Panc1 (cell line): ENCODE measurements at regions not wholly inside any gene's neighbourhood (a gene's known extent, or its start where the extent isn't known, plus 50 kb on each side); places are given as distances from the start of the nearest gene placed in this dataset.

Source experiments
- ATAC-seq: fragments of 200-7000 bp; cut with Tn5 transposase; 2 replicates; pipeline ENCODE4 v1.9.1; 2020; ENCODE audit warnings: mild to moderate bottlenecking, moderate library complexity
- BruUV-seq: library from RNA; stranded (reverse); fragments of 400-500 nt; replicated peaks from 2 replicates; lab custom pipeline; 2021; lab: Mats Ljungman, UMichigan
- CTCF ChIA-PET: fragments of 300-600 bp; sonication (Branson Sonifier 250); formaldehyde crosslinking; loops from one replicate; lab custom pipeline; 2022; ENCODE audit warnings: antibody characterized with exemption; lab: Charles Lee
- POLR2A ChIA-PET: fragments of 300-600 bp; sonication (Branson Sonifier 250); formaldehyde crosslinking; loops from one replicate; lab custom pipeline; 2022; ENCODE audit warnings: antibody characterized with exemption; lab: Charles Lee
- DNase-seq: peaks from one replicate; pipeline ENCODE4 v3.0.0-alpha.2; 2010; ENCODE audit warnings: low read depth, low spot score
- H3K27ac ChIP-seq: 2 replicates; pipeline ENCODE4 v1.5.1; 2011; ENCODE audit warnings: mild to moderate bottlenecking, low read length, inconsistent platforms
- H3K27me3 ChIP-seq: fragments of 200-500 bp; sonication (Bioruptor generic); 2 replicates; pipeline ENCODE4 v1.6.0; 2014; ENCODE audit warnings: low read length, inconsistent platforms; ENCODE audit not compliant: control insufficient read depth, insufficient read depth
- H3K36me3 ChIP-seq: fragments of 200-500 bp; sonication (Bioruptor generic); 2 replicates; pipeline ENCODE4 v1.5.1; 2014; ENCODE audit warnings: inconsistent platforms, mild to moderate bottlenecking, low read length, moderate library complexity; ENCODE audit not compliant: control insufficient read depth, insufficient read depth
- H3K4me1 ChIP-seq: 2 replicates; pipeline ENCODE4 v1.5.1; 2011; ENCODE audit warnings: inconsistent platforms, mild to moderate bottlenecking, low read length, moderate library complexity; ENCODE audit not compliant: control insufficient read depth, insufficient read depth
- H3K4me3 ChIP-seq, 2 experiments: 2 replicates each; pipeline ENCODE4 v1.5.1; 2011 to 2012; ENCODE audit warnings: low read depth in 2 of 2, low read length in 2 of 2, mild to moderate bottlenecking in 2 of 2, inconsistent platforms in 1 of 2, moderate library complexity in 1 of 2
- H3K9me3 ChIP-seq: fragments of 200-500 bp; sonication (Bioruptor generic); 2 replicates; pipeline ENCODE4 v1.5.1; 2014; ENCODE audit warnings: low read depth, mild to moderate bottlenecking, inconsistent platforms, low read length, moderate library complexity; ENCODE audit not compliant: control insufficient read depth, insufficient read depth
- POLR2AphosphoS5 ChIP-seq: IDR thresholded peaks from 2 replicates; pipeline ENCODE4 v1.6.1; 2012; ENCODE audit warnings: mild to moderate bottlenecking, low read depth, low read length, moderate library complexity
- SIN3A ChIP-seq: IDR thresholded peaks from 2 replicates; pipeline ENCODE4 v1.6.1; 2012; ENCODE audit warnings: low read depth, mild to moderate bottlenecking, low read length, moderate library complexity, borderline replicate concordance; ENCODE audit not compliant: insufficient read depth
- TCF7L2 ChIP-seq: IDR thresholded peaks from 2 replicates; pipeline ENCODE4 v1.6.1; 2011; ENCODE audit warnings: mild to moderate bottlenecking, low read depth, low read length, inconsistent platforms
- in situ Hi-C: cut with HindIII; loops from 2 replicates; pipeline ENCODE4 v1.10.0; 2016; ENCODE audit warnings: low sequenced_read_pairs, low pct_unique_long_range_greater_than_20kb
- intact Hi-C: fragments of 100-400 bp; cut with micrococcal nuclease; formaldehyde crosslinking; loops from one replicate; pipeline ENCODE4 v1.10.0; 2022; ENCODE audit not compliant: unreplicated experiment
- TF ChIP-seq, protein P1 (sequence below), 2 experiments: IDR thresholded peaks; 2 replicates each; pipeline ENCODE4 v1.6.1; 2011 to 2012; ENCODE audit warnings: low read depth in 2 of 2, control low read depth in 1 of 2, low read length in 1 of 2, mild to moderate bottlenecking in 1 of 2, moderate library complexity in 1 of 2; ENCODE audit not compliant: insufficient read depth in 1 of 2
- TF ChIP-seq, protein P2 (sequence below): fragments of 450-650 bp; IDR thresholded peaks from 2 replicates; pipeline ENCODE4 v1.5.1; 2017; ENCODE audit warnings: mild to moderate bottlenecking

DNA sequence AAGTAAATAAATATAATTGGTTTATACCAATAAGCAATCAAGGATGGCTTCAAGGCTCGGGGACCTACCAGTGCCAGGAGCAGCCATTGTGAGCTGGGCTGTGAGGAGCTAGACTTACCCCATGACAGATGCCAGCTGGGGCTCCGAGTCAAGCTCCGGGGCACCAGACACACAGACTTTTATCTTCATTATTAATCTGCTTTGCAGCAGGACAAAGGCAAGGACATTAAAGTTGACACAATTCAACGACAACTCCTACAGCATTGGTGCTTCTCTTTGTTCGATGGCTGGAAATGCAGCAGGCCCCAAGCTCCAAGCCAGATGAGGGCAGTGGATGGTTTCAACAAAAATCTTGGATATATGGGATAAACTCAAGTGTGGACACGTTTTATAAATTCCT, 68.3 kb downstream of the CD24 start:
- Histone ChIP-seq H3K36me3 (no peaks in the 10 kb centered on the region), H3K4me3 (no peak overlapping the region), H3K4me1 (no peaks in the 10 kb centered on the region), H3K9me3 (no peaks in the 10 kb centered on the region), H3K27ac (no peak overlapping the region), H3K27me3 (no peaks in the 10 kb centered on the region)
- in situ Hi-C loops: no loop called here
- no TSS peak for BruUV-seq
- ATAC-seq (no peak), DNase-seq (no peak)
- TF ChIP-seq POLR2AphosphoS5: no peak
- TF ChIP-seq, protein P1, sequence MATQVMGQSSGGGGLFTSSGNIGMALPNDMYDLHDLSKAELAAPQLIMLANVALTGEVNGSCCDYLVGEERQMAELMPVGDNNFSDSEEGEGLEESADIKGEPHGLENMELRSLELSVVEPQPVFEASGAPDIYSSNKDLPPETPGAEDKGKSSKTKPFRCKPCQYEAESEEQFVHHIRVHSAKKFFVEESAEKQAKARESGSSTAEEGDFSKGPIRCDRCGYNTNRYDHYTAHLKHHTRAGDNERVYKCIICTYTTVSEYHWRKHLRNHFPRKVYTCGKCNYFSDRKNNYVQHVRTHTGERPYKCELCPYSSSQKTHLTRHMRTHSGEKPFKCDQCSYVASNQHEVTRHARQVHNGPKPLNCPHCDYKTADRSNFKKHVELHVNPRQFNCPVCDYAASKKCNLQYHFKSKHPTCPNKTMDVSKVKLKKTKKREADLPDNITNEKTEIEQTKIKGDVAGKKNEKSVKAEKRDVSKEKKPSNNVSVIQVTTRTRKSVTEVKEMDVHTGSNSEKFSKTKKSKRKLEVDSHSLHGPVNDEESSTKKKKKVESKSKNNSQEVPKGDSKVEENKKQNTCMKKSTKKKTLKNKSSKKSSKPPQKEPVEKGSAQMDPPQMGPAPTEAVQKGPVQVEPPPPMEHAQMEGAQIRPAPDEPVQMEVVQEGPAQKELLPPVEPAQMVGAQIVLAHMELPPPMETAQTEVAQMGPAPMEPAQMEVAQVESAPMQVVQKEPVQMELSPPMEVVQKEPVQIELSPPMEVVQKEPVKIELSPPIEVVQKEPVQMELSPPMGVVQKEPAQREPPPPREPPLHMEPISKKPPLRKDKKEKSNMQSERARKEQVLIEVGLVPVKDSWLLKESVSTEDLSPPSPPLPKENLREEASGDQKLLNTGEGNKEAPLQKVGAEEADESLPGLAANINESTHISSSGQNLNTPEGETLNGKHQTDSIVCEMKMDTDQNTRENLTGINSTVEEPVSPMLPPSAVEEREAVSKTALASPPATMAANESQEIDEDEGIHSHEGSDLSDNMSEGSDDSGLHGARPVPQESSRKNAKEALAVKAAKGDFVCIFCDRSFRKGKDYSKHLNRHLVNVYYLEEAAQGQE (IDR thresholded peaks at IDR 0.05; ENCODE audit: insufficient read depth in 1 of 2, low read depth in 2 of 2, low read length in 1 of 2): no peak
- TF ChIP-seq SIN3A: no peak
- no peak for TF ChIP-seq TCF7L2
- TF ChIP-seq, protein P2, sequence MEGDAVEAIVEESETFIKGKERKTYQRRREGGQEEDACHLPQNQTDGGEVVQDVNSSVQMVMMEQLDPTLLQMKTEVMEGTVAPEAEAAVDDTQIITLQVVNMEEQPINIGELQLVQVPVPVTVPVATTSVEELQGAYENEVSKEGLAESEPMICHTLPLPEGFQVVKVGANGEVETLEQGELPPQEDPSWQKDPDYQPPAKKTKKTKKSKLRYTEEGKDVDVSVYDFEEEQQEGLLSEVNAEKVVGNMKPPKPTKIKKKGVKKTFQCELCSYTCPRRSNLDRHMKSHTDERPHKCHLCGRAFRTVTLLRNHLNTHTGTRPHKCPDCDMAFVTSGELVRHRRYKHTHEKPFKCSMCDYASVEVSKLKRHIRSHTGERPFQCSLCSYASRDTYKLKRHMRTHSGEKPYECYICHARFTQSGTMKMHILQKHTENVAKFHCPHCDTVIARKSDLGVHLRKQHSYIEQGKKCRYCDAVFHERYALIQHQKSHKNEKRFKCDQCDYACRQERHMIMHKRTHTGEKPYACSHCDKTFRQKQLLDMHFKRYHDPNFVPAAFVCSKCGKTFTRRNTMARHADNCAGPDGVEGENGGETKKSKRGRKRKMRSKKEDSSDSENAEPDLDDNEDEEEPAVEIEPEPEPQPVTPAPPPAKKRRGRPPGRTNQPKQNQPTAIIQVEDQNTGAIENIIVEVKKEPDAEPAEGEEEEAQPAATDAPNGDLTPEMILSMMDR: no peak
- intact Hi-C loops: no loop called here
- CTCF ChIA-PET: no interaction called here
- POLR2A ChIA-PET: no interaction called here

DNA sequence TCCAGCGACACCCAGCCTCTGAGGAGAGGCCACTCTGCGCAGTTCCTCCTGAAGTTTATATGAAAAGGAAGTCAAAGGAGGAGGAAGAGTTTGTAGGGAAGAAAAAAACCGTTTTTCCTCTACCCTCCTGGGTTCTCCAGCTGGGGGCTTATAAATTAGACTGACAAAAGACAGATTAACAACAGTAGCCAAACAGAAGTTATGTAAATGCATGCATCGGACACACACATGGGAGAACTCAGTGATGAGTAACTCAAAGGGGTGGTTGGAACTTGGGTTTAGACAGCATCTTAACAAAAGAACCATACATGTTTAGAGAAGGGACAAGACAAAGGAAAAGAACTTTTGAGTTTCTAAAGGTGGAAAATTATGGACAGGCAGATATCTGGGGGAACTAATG, 71.2 kb downstream of the CD24 start:
- CTCF ChIA-PET: no interaction called here
- H3K4me1 ChIP-seq: no peaks in the 10 kb centered on the region
- no peaks in the 10 kb centered on the region for H3K36me3 ChIP-seq
- no peak for DNase-seq
- in situ Hi-C loops: no loop called here
- no peak overlapping the region for H3K27ac ChIP-seq
- no TSS peak for BruUV-seq
- no peaks in the 10 kb centered on the region for H3K9me3 ChIP-seq
- TF ChIP-seq, protein P2: no peak
- no peak for TF ChIP-seq POLR2AphosphoS5
- TF ChIP-seq, protein P1 (IDR thresholded peaks at IDR 0.05; ENCODE audit: insufficient read depth in 1 of 2, low read depth in 2 of 2, low read length in 1 of 2): no peak
- no peak for TF ChIP-seq TCF7L2
- H3K4me3 ChIP-seq: no peak overlapping the region
- ATAC-seq: no peak
- intact Hi-C loops: no loop called here
- POLR2A ChIA-PET: no interaction called here
- no peaks in the 10 kb centered on the region for H3K27me3 ChIP-seq
